Heart left ventricle (tissue), 16 donors: ENCODE measurements at regions not wholly inside any gene's neighbourhood (a gene's known extent, or its start where the extent isn't known, plus 50 kb on each side); places are given as distances from the start of the nearest gene placed in this dataset.

Experiments used
- ATAC-seq, 4 donors: fragments of 200-7000 bp; cut with Tn5 transposase; one replicate each; pipeline ENCODE4 v1.9.1; 2020 to 2022; ENCODE audit warnings: moderate library complexity in 4 of 4, mild to moderate bottlenecking in 3 of 4, moderate number of reproducible peaks in 1 of 4
- DNase-seq, 5 donors: peaks; one replicate each; pipeline ENCODE4 v3.0.0-alpha.2; 2020
- H3K27ac ChIP-seq, 12 donors: fragments of 200-600 bp; sonication (generic) in 4 of 12; one replicate each; pipeline versions ENCODE4 v1.5.0 to v1.8.0; 2016 to 2022; ENCODE audit warnings: mild to moderate bottlenecking in 2 of 12
- H3K27me3 ChIP-seq, 9 donors: fragments of 200-600 bp; sonication (generic) in 2 of 9; one replicate each; pipeline versions ENCODE4 v1.5.1 to v1.8.0; 2016 to 2022; ENCODE audit warnings: mild to moderate bottlenecking in 3 of 9
- H3K36me3 ChIP-seq, 9 donors: fragments of 200-600 bp; sonication (generic) in 2 of 9; one replicate each; pipeline versions ENCODE4 v1.5.0 to v1.8.0; 2018 to 2022; ENCODE audit warnings: mild to moderate bottlenecking in 2 of 9
- H3K4me1 ChIP-seq, 12 donors: fragments of 200-600 bp; sonication (generic) in 4 of 12; one replicate each; pipeline versions ENCODE4 v1.5.0 to v1.8.0; 2016 to 2022; ENCODE audit warnings: mild to moderate bottlenecking in 3 of 12
- H3K4me3 ChIP-seq, 12 donors: fragments of 200-600 bp; sonication (generic) in 4 of 12; one replicate each; pipeline versions ENCODE4 v1.5.0 to v1.8.0; 2017 to 2022; ENCODE audit warnings: mild to moderate bottlenecking in 9 of 12, moderate library complexity in 4 of 12
- H3K9me3 ChIP-seq, 12 donors: fragments of 200-600 bp; sonication (generic) in 4 of 12; one replicate each; pipeline versions ENCODE4 v1.5.0 to v1.8.0; 2016 to 2022; ENCODE audit warnings: mild to moderate bottlenecking in 1 of 12
- POLR2A ChIP-seq, 2 donors: fragments of 450-650 bp; IDR thresholded peaks; one replicate each; pipeline ENCODE4 v1.6.1; 2017; ENCODE audit warnings: antibody characterized with exemption in 2 of 2, mild to moderate bottlenecking in 2 of 2, moderate library complexity in 2 of 2
- WGBS, 4 donors: extraction: QIAGEN DNeasy Blood & Tissue Kit in 2 of 4; methylation state at CpG; one replicate each; pipeline versions ENCODE4 v1.1.5 to v1.1.7; 2013 to 2018; 5-methylcytosine and 5-hydroxymethylcytosine counted together
- intact Hi-C, 10 donors: fragments of 100-400 bp; cut with DNase I; formaldehyde crosslinking; loops; one replicate each; pipeline versions ENCODE4 v1.11.1 to v1.14.2; 2022
- TF ChIP-seq, protein P1 (sequence below), 12 donors: fragments of 200-600 bp; sonication (generic) in 4 of 12; IDR thresholded peaks; one replicate each; pipeline versions ENCODE4 v1.5.0 to v1.8.0; 2018 to 2022; ENCODE audit warnings: antibody characterized with exemption in 12 of 12, mild to moderate bottlenecking in 5 of 12
- donor health status: ischemic (EF 13 %, LVEDD 7.1; RV severe dilation, severe dysfunction).
- donor health status: healthy with polysubstance abuse.
- donor health status: DM: no; HTN: yes; CAD: no.
- donor health status: DM: no; HTN: no; CAD: no.
- donor health status: ischemic (EF 25% LVEDD 6.9; RV normal size, moderate dysfunction).
- donor health status: ischemic (EF 25% LVEDD 5.7; RV mildly dilated, moderate dysfunction).
- donor health status: healthy.
- donor health status: DM: yes; HTN: yes; CAD: no.
- donor health status: ischemic (EF 35%, LVEDD 5.7; RV mildly dilated, moderate dysfunction).
- donor health status: nonischemic (EF 11% LVEDD 7.7; RV severe dilation, severe dysfunction).
- donor health status: DM: yes; HTN: yes; CAD: no.
- donor health status: PGD.
- donor health status: ischemic (EF 29% LVEDD 5.4; RV normal size, mild dysfunction).
- donor health status: nonischemic (EF 23%, LVEDD 6.1; RV moderate dilation, normal function).

DNA sequence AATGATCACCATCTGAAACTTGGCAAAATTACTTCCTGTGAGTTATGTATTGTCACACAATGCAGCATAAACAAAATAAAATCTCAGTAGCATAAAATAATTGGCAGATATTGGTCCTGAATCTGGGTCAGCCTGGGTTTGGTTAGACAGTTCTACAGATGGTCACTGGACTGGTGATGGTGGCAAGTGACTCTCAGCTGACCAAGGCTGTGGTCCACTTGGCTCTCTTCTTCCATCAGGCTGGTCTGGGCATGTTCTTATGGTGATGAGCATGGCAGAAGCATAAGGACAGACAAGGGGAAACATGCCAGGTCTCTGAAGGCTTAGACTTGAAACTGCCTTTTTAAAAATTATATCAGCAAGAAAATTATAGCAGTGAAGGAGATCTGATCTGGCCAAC lies 1205.0 kb upstream of the EPHA6 start:
- H3K4me3 ChIP-seq: no peak overlapping the region
- H3K9me3 ChIP-seq: peaks cover 0 to 28% (median 6%) of the 10 kb centered on the region in 12 donors
- TF ChIP-seq, protein P1, sequence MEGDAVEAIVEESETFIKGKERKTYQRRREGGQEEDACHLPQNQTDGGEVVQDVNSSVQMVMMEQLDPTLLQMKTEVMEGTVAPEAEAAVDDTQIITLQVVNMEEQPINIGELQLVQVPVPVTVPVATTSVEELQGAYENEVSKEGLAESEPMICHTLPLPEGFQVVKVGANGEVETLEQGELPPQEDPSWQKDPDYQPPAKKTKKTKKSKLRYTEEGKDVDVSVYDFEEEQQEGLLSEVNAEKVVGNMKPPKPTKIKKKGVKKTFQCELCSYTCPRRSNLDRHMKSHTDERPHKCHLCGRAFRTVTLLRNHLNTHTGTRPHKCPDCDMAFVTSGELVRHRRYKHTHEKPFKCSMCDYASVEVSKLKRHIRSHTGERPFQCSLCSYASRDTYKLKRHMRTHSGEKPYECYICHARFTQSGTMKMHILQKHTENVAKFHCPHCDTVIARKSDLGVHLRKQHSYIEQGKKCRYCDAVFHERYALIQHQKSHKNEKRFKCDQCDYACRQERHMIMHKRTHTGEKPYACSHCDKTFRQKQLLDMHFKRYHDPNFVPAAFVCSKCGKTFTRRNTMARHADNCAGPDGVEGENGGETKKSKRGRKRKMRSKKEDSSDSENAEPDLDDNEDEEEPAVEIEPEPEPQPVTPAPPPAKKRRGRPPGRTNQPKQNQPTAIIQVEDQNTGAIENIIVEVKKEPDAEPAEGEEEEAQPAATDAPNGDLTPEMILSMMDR (IDR thresholded peaks at IDR 0.05): no peak
- no peak for TF ChIP-seq POLR2A (IDR thresholded peaks at IDR 0.05)
- no peak overlapping the region for H3K27ac ChIP-seq
- H3K36me3 ChIP-seq: no peaks in the 10 kb centered on the region
- H3K27me3 ChIP-seq: no peaks in the 10 kb centered on the region
- intact Hi-C loops: no loop called here
- H3K4me1 ChIP-seq: no peaks in the 10 kb centered on the region
- ATAC-seq (no peak), DNase-seq (no peak)

DNA sequence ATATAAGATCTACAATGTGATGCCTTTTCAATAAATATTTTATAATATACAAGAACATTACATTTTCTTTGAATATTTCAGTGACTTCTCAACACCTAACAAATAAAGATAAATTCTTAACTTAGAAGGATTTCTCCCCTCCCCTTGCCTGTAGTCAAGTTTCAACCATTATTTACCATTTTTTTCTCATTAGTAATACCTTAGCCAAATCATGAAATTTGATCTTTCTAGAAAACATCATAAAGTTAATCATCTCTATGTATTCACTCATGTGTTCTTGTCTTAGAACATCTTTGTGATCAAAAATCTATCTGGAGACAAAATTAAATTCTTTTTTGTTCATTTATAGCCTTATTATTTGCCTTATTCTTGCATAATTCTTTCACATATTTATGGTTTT lies 1201.8 kb upstream of the EPHA6 start:
- DNase-seq (no peak), ATAC-seq (no peak)
- Histone ChIP-seq H3K9me3 (peaks cover 0 to 16% (median 3%) of the 10 kb centered on the region in 12 donors), H3K27me3 (no peaks in the 10 kb centered on the region), H3K4me3 (no peak overlapping the region), H3K27ac (no peak overlapping the region), H3K4me1 (no peaks in the 10 kb centered on the region), H3K36me3 (no peaks in the 10 kb centered on the region)
- intact Hi-C loops: no loop called here
- no peak for TF ChIP-seq POLR2A (IDR thresholded peaks at IDR 0.05)
- TF ChIP-seq, protein P1 (IDR thresholded peaks at IDR 0.05): no peak

DNA sequence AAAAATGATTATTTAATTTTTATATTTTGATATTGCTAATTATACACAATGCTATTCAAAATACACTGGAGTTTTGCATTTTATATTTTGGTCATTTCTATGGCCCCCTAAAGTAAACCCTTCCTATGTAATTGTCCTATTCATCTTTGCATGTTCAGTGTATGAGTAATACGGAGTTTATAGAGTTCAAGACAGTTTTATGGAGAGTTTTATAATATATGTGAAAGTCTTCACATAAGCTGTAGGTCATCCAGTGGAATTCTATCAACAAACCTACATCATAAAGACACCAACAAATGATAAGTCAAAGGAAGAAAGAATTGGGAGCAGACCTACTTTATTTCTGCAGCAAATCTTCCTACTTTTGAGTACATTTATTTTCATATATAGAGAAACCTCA lies 1200.4 kb upstream of the EPHA6 start:
- H3K27ac ChIP-seq: no peak overlapping the region
- H3K4me1 ChIP-seq: no peaks in the 10 kb centered on the region
- intact Hi-C loops: no loop called here
- WGBS, 4 donors: 63 to 82% (median 69%) methylated on average over 1 of the region's 1 CpG
- no peaks in the 10 kb centered on the region for H3K36me3 ChIP-seq
- H3K27me3 ChIP-seq: no peaks in the 10 kb centered on the region
- no peak overlapping the region for H3K4me3 ChIP-seq
- ATAC-seq (no peak), DNase-seq (no peak)
- peaks cover 0 to 3% (median 0%) of the 10 kb centered on the region in 12 donors for H3K9me3 ChIP-seq
- TF ChIP-seq, protein P1 (IDR thresholded peaks at IDR 0.05): no peak
- TF ChIP-seq POLR2A (IDR thresholded peaks at IDR 0.05): no peak

DNA sequence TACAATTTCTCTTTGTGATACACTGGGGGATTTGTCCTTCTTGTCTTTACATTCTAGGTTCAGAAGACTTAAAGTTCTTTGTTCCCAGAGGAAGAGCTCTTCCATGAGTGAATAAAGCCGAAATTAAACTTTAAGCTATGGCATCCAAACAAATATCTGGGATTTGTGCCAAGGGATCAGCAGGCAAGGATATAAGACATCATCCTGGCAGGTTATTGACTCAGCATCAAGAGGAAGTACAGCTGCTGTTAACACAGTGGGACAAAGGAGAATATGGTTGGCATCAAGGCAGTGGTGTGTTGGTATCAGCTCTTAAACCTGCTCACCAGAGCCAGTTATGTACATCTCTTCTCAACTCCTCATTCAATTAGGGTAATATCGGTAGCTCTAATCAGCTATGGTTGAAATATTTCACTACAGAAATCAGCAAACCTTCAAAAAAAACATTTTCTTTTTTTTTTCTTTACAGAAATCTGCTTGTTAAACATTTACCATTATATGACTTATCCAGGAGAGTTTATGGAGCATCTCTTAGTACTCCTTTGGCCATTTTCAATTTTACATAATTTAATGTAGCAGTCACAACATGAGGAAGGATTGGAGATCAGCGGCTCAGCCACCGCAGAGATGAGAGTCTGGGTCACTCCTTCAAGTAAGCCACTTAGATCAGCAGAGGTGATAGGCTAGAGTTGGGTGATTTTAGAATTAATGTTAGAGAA lies 1198.6 kb upstream of the EPHA6 start:
- Histone ChIP-seq H3K27me3 (no peaks in the 10 kb centered on the region), H3K36me3 (no peaks in the 10 kb centered on the region), H3K9me3 (peaks cover 0 to 6% (median 0%) of the 10 kb centered on the region in 12 donors), H3K4me1 (no peaks in the 10 kb centered on the region), H3K27ac (no peak overlapping the region), H3K4me3 (no peak overlapping the region)
- ATAC-seq: no peak
- intact Hi-C loops: no loop called here
- TF ChIP-seq, protein P1 (IDR thresholded peaks at IDR 0.05): no peak
- no peak for TF ChIP-seq POLR2A (IDR thresholded peaks at IDR 0.05)
- DNase-seq: no peak
- WGBS, 4 donors: 85 to 87% (median 86%) methylated on average over 4 of the region's 4 CpGs
